ENCODE measurements at regions not wholly inside any gene's neighbourhood (a gene's known extent, or its start where the extent isn't known, plus 50 kb on each side); places are given as distances from the start of the nearest gene placed in this dataset.
"Not testable (repeated sequence)": the region's sequence is repeated elsewhere in the genome, so short reads cannot be mapped to it uniquely, and the experiment has no call there.

DNA sequence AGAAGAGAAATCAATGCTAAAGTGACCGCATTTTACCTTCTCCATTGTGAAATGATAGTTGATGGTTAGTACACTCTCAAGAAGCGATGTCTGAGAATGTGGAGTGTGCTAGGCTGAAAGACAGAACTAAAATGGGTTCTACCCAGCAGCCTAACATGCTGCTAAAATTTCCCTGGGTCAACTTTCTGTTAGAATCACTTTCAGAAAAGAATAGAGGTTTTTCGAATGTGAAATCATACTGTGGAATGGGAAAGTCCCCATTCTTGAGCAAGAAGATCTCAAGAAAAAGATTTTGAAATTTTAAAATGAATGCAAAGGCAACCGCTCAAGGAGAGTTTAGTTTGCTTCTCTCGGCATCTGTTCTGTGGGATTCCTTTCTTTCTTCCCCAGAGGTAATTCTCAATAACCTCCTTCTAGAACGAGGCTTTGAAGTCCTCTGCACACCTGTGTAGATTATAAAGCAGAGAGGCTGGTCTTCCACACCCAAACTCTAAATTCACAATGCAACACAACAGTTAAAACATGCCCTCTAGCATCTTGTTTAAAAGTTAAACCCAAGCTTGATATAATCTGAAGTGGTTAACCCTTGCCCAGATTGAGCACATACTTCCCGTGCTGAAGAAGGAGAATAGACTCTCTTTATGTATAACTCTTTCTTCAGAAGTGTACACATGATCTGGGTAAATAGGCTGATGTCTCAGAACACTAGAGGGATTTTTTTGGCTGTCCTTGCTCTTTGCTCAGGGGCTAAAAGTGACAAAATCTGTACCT, 208.7 kb upstream of the KLF3 start:
- no peak for DNase-seq (ENCODE audit: low read depth in 4 of 4, low spot score in 3 of 4)

DNA sequence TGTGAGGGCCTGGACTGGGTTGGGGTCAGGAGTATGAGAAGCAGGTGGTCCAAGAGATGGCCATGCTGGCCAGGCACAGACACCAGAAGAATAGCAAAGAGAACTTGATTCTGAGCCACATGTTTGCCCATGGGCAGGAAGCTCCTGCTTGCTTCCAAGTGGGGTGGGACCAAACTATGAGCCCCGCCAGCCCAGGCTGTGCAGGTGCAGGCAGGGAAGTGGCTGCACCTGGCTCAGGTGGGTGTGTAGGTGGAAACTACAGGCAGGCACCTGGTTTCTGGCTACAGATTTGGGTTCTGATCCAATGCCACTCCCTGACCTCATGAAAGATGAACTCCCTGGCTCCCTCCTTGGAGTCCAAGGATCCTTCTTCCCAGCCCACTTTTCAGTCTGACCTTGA, 207.9 kb upstream of the KLF3 start:
- no peak for DNase-seq (ENCODE audit: low read depth in 4 of 4, low spot score in 3 of 4)

DNA sequence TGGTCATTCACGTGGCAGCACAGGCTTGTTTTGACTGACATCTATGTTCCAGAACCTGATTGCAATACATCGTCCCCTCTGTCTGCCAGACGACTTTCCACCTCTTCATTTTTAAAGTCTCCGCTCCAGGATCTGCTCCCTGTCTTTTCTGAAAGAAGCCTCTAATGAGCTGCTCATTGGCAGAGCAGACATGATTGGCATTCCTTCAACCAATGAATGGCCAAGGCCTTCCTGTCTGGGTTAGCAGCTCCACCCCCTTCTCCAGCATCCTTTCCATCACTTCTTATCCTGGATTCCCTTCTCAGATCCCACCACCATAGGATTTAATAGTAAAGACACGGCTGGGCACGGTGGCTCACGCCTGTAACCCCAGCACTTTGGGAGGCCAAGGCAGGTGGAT, 202.7 kb upstream of the KLF3 start:
- no peak for DNase-seq (ENCODE audit: low read depth in 4 of 4, low spot score in 3 of 4)

DNA sequence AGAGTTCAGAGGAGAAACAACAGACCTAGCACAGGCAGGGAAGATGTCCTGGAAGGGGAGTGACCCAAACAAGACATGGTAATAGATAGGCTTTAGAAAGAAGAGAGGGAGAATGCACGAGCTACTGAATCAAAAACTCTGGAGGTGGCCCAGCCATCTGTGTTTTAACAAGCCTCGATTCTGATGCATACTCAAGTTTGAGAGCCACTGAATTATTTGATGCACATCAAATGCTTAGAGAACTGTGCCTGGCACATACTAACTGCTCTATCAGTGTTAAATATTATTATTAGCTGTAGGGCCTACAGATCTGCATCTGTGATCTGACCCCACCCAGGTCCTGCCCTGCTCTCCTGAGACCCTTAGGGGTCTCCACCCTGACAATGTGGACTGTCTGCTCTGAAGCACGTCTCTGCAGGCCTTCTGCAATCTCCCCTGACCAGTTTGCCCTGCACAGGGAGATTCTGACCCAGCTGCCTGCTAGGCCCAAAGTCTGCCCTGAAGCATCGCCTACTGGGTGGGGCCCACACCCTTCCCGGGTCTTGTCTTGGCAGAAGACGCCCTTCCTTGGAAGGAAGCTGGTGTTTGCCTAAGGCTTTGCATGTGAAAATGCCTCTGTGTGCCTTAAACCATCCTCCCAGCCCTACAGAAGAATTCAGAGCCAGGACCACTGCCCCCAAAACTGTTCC, 201.5 kb upstream of the KLF3 start:
- no peak for DNase-seq (ENCODE audit: low read depth in 4 of 4, low spot score in 3 of 4)

DNA sequence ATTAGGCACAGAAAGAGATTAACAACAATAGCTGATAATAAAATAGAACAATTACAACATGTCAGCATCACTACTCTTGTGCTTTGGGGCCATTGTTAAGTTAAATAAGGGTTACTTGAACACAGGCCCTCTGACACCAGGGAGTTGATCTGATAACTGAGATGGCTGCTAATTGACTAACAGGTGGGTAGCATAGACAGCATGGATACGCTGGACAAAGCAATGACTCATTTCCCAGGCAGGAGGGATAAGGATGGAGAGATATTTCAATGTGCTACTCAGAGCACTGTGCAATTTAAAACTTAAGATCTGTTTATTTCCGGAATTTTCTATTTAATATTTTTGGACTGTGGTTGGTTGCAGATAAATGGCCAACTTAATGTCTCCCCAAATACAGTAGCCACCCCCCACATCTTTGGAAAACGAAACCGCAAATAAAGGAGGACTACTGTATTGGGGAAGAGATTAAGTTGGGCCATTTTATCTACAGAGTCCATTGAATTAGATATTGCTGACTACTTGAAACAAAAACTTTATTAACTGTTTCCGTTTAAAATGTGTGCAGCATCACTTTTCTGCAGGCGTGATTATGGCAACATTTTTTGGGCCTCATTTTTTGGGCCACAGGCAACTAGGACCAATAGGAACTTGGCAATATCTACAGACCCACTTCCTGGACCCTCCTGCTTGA, 200.6 kb upstream of the KLF3 start:
- DNase-seq (ENCODE audit: low read depth in 4 of 4, low spot score in 3 of 4) = no peak

DNA sequence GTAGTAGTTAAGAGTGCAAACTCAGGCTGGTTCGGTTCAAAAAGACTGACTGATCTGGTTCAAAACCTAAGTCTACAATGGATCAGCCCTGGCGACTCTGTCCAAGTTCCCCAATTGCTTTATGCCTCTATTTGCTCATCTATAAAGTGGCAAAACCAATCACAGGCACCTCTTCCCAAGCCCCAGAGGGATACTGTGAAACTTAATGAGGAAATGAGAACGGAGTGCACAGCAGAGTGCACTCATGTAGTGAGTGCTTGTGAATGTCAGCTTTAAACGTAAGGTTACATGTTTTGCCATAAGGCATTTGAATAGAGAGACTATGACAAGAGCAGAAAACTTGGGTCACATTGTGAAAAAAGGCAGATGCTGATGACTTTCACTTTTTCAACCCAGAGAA, 199.7 kb upstream of the KLF3 start:
- DNase-seq (ENCODE audit: low read depth in 4 of 4, low spot score in 3 of 4) = no peak

DNA sequence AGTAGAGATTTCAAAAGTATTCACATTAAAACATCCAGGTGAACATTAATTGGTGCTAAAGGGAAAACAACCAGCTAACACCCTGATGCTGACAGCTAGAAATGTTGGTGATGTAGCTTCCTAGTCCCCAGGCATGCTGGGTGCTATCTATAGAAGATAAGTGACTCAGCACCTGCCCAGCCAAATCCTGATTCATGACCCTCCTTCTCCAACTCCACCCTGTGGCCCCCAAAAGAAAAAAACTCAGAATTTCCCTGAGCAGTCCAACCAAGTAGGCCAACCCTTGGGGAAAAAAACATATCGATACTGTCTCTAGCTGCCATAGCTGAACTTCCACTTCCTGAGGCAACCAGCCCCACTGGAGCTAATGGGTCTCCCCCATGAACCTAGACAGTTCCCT, 197.6 kb upstream of the KLF3 start:
- no peak for DNase-seq (ENCODE audit: low read depth in 4 of 4, low spot score in 3 of 4)

DNA sequence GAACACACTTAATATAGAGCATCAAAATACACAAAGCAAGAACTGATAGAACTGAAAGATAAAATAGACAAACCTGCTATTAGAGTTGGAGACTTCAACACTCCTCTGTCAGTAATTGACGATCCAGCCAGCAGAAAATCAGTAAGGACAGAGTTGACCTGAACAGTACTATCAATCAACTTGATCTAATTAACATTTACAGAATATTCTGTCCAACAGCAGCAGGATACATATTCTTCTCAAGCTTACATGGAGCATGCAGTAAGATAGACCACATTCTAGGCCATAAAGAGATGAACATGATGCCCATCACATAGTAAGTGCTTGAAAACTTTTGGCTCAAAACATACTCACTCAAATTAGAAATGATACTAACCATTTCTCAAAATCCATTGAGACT, 196.7 kb upstream of the KLF3 start:
- DNase-seq (ENCODE audit: low read depth in 4 of 4, low spot score in 3 of 4) = no peak

DNA sequence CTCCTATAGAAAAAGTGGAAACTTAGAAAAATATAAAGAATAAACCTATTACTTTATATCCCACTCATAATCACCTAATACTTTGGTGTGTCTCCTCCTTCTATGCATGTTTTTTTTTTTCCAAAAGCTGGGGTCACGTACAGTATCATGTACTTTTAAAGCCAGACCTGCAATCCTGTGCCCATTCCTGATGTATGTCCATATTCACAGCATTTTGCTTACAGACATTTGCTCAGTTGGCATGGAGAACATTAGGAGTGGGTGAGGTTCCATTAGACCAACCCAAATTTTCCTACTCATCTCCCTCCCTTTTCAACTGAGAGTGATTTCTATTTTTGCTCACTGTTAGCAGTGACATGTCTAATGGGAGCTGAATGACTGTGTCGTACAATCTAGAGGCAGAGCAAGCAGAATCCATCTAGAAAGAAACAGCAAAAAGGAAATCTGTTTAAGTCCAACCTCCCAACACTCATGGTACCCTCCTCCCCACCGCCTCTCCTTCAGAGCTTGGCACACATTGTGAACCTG, 195.6 kb upstream of the KLF3 start:
- no peak for DNase-seq (ENCODE audit: low read depth in 4 of 4, low spot score in 3 of 4)

DNA sequence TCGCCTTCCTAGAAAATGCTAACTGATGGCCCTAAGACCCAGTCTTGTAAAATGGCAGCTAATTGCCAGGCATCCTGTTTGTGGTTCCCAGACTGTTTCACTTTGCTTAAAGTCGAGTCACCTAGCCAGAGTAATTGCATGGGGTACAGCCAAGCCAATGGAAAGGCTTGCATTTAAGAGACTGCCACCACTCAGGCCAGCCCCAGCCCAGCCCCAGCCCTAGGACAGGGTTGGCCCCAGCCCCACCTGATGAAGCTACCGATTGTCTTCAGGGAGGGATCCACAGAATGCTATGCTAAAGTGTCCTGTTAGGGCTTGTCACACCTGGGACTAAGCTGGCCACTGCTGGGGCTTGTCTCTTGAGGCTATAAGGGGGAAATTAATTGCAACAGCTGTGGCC, 194.6 kb upstream of the KLF3 start:
- DNase-seq (ENCODE audit: low read depth in 4 of 4, low spot score in 3 of 4) = no peak

DNA sequence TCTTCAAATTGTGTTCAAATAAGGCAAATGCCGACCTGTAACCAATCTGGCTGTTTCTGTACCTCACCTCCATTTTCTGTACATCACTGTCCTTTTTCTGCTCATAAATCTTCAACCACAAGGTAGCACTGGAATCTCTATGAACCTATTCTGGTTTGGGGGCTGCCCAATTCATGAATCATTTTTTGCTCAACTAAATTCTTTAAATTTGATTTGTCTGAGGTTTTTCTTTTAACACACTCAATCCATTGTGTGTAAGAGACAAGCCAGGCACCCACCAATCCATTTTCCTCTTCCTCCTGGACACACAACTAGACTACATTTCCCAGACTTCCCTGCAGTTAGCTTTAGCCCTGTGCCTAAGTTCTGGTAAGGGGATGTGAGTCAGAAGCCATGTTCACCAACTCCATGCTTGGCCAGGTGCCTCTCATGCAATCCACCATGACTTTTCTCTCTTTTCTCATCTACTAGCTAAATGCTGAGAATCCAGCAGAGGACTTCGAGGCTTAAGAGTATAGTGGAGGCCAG, 193.2 kb upstream of the KLF3 start:
- no peak for DNase-seq (ENCODE audit: low read depth in 4 of 4, low spot score in 3 of 4)

DNA sequence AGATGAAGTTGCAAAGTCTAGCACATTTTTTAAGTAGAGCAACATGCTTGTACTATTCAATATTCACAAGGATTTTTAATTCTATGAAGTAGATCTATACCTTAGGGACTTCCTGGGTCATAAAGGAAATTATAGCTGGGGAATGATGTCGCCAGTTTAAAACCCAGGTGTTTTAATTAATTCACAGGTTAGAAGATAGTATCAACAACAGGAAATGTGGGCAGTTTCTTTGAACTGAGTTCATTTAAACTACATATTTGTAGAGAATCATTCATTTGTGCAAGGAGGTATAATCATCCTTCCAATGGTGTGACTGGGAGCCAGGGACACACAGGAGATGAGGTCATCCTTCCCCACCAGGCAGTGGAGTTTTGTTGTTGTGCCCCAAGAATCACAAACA, 181.3 kb upstream of the KLF3 start:
- DNase-seq (ENCODE audit: low read depth in 4 of 4, low spot score in 3 of 4) = no peak

DNA sequence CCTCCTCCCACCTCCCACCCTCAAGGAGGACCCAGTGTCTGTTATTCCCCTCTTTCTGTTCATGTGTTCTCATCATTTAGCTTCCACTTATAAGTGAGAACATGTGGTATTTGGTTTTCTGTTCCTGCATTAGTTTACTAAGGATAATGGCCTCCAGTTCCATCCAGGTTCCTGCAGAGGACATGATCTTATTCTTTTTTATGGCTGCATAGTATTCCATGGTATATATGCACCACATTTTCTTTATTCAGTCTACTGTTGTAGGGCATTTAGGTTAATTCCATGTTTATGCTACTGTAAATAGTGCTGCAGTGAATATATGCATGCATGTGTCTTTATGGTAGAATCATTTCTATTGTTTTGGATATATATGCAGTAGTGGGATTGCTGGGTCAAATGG, 180.4 kb upstream of the KLF3 start:
- not testable (repeated sequence) for DNase-seq (ENCODE audit: low read depth in 4 of 4, low spot score in 3 of 4)

DNA sequence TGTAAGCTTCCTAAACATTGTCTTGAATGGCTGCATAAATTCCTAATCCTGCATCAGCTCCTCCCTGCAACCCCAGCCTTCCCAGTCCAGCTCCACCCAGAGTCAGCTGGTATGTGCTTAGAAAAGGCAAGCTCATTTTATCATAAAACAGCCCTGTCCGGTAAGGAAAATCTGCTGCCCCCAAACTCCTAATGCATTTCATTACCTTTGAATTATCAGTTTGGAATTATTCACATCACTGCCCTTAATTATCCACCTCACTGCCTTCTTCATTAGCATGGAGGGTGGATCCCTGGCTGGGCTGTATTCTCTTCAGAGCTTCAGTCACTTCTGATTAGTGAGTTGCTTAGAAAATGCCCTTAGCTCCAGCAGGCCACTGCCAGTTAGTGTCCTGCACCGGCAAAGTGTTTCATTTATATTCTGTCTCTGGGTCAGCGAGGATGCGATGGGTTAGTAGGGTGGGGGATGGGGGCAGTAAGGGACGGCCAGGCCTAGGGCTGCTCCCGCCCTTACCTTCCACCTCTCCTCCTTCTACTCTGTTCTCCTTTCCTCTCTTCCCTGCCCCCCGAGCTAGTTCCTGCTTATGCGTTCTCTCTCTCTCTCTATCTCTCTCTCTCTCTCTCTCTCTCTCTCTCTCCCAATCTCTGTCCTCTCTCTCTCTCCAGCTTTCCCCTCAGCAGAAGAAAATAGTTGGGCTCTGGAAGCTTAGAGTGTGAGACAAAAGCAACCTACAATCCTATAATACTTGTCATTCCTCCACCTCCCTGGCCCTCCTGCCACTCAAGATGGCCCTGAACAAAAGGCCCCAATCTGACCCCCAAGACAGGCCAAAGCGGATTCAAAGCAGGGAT, 174.8 kb upstream of the KLF3 start:
- DNase-seq (ENCODE audit: low read depth in 4 of 4, low spot score in 3 of 4) = peak; percentile 12 to 37 (median 24)

DNA sequence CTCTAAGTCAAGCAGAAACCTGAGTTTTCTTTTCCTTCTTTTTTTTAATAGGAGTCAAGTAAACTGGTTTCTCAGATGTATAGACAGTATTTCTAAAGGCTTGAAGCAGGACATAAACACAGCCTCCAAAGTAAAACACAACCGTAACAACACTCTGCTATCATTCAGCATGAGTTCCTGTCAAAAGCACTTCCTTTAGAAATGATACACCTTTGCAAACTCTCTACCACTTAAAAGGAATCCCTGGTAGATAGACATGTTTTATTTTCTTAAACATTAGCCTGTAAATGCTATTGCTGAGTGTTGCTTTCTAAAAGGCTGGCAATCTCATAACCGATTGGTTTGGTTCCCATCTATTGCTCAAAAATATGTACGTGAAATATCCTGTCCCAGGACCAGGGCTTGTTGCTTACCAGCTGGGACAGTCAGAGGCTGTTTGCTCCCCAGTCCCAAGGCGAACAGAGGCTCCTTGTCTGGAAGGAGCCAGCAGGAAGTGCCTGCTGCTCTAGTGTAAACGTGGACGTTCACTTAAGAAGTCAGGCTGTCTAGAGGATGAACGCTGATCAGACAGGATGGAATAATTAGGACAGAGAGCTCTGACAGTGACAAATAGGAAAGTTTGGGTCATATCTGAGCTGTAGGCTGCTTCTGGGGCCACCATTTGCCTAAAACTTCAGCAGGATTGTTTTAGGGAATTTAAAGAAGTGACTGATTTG, 173.9 kb upstream of the KLF3 start:
- no peak for DNase-seq (ENCODE audit: low read depth in 4 of 4, low spot score in 3 of 4)

DNA sequence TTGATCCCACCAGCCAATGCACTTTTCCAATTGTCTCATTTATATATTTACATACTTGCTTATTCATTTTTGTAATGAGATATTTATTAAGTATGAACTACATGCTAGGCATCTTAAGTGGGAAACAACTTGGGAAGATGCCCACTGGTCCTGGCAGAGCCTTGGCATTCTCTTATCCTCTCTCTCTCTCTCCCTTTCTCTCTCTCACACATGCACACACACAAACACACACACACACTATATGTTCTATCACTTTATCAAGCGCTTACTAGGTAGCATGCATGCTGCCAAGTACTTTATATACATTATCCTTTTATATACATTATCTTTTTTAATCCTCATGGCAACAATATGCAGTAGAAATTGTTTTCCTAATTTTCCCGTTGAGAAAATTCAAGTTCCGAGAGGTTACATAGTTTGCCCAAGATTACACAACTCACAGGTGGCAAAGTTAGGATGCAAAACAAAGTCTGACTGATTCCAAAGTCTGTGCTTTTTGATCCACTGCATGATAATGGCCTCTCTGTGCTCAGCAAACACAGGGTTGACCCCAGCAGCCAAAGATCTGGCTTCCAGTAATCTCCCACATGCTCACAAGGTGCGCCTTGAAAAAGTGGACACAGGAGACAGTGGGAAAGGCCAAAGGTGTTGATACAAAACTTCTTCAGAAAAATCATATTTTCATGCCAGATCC, 173.1 kb upstream of the KLF3 start:
- no peak for DNase-seq (ENCODE audit: low read depth in 4 of 4, low spot score in 3 of 4)

DNA sequence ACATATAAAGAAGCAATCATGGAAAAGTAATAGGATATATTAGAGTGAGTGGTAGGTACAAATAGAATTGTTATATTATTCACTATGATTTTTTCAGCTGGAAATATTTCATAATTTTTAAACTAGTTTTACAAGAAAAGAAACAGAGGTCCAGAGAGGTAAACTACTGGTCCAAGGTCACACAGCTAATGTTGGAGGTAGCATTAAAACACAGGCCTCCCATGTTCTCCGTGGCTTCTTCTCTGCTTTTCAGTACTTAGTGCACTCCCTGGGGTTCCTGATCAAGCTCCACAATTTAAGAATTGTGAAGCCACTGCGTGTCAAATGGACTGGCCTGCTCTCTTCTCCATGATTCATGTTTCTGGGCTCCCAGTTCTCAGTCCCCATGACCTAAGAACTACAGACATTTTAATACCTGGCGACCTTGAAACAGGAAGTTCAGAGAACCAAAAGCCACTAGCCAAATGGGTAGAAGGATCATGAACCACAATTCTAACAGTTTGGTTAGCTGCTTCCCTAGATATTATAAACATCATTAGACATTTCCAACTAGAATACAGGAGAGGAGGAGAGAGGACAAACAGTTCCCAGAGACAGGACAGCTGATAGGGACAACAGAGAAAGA, 172.0 kb upstream of the KLF3 start:
- DNase-seq (ENCODE audit: low read depth in 4 of 4, low spot score in 3 of 4) = no peak

DNA sequence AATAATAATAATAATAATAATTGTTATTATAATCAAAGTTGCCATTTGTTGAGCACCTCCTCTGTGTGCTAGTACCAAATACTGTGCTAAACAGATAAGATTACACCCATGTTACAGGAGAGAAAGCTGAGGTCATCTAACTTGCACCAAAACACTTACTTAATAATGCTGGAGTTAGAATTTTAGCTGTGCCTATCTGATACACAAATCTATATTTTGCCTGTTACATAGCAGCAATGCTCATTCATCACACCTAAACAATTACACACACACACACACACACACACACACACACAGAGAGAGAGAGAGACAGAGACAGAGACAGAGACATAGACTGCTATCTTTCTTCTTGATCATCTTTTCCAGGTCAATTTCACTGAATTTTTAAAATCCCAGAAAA, 170.9 kb upstream of the KLF3 start:
- no peak for DNase-seq (ENCODE audit: low read depth in 4 of 4, low spot score in 3 of 4)

DNA sequence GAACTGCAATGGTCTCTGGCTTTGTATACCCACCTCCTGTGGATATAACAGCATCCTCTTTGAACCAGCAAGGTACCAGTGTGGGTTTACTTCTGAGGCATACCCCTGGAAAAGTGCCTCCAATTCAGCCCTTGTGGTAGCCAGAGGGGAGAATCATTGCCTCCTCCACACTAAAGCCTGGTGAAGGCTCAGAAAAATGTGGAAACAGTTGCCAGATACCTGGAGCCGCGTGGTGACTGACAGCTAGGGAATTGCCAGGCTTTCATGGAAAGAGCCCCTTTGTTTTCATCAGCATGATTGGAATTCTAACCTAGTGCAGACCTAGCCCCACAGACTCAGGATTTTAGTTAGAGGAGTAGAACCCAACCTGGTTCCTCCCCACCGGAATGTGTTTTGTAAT, 168.6 kb upstream of the KLF3 start:
- DNase-seq (ENCODE audit: low read depth in 4 of 4, low spot score in 3 of 4) = no peak
